Panc1 (cell line): ENCODE measurements at regions not wholly inside any gene's neighbourhood (a gene's known extent, or its start where the extent isn't known, plus 50 kb on each side); places are given as distances from the start of the nearest gene placed in this dataset.

Experiments
- ATAC-seq: fragments of 200-7000 bp; cut with Tn5 transposase; 2 replicates; pipeline ENCODE4 v1.9.1; 2020; ENCODE audit warnings: mild to moderate bottlenecking, moderate library complexity
- BruUV-seq: library from RNA; stranded (reverse); fragments of 400-500 nt; replicated peaks from 2 replicates; lab custom pipeline; 2021; lab: Mats Ljungman, UMichigan
- CTCF ChIA-PET: fragments of 300-600 bp; sonication (Branson Sonifier 250); formaldehyde crosslinking; loops from one replicate; lab custom pipeline; 2022; ENCODE audit warnings: antibody characterized with exemption; lab: Charles Lee
- POLR2A ChIA-PET: fragments of 300-600 bp; sonication (Branson Sonifier 250); formaldehyde crosslinking; loops from one replicate; lab custom pipeline; 2022; ENCODE audit warnings: antibody characterized with exemption; lab: Charles Lee
- DNase-seq: peaks from one replicate; pipeline ENCODE4 v3.0.0-alpha.2; 2010; ENCODE audit warnings: low read depth, low spot score
- H3K27ac ChIP-seq: 2 replicates; pipeline ENCODE4 v1.5.1; 2011; ENCODE audit warnings: mild to moderate bottlenecking, low read length, inconsistent platforms
- H3K27me3 ChIP-seq: fragments of 200-500 bp; sonication (Bioruptor generic); 2 replicates; pipeline ENCODE4 v1.6.0; 2014; ENCODE audit warnings: low read length, inconsistent platforms; ENCODE audit not compliant: control insufficient read depth, insufficient read depth
- H3K36me3 ChIP-seq: fragments of 200-500 bp; sonication (Bioruptor generic); 2 replicates; pipeline ENCODE4 v1.5.1; 2014; ENCODE audit warnings: inconsistent platforms, mild to moderate bottlenecking, low read length, moderate library complexity; ENCODE audit not compliant: control insufficient read depth, insufficient read depth
- H3K4me1 ChIP-seq: 2 replicates; pipeline ENCODE4 v1.5.1; 2011; ENCODE audit warnings: inconsistent platforms, mild to moderate bottlenecking, low read length, moderate library complexity; ENCODE audit not compliant: control insufficient read depth, insufficient read depth
- H3K4me3 ChIP-seq, 2 experiments: 2 replicates each; pipeline ENCODE4 v1.5.1; 2011 to 2012; ENCODE audit warnings: low read depth in 2 of 2, low read length in 2 of 2, mild to moderate bottlenecking in 2 of 2, inconsistent platforms in 1 of 2, moderate library complexity in 1 of 2
- H3K9me3 ChIP-seq: fragments of 200-500 bp; sonication (Bioruptor generic); 2 replicates; pipeline ENCODE4 v1.5.1; 2014; ENCODE audit warnings: low read depth, mild to moderate bottlenecking, inconsistent platforms, low read length, moderate library complexity; ENCODE audit not compliant: control insufficient read depth, insufficient read depth
- CTCF ChIP-seq: fragments of 450-650 bp; IDR thresholded peaks from 2 replicates; pipeline ENCODE4 v1.5.1; 2017; ENCODE audit warnings: mild to moderate bottlenecking
- POLR2AphosphoS5 ChIP-seq: IDR thresholded peaks from 2 replicates; pipeline ENCODE4 v1.6.1; 2012; ENCODE audit warnings: mild to moderate bottlenecking, low read depth, low read length, moderate library complexity
- REST ChIP-seq, 2 experiments: IDR thresholded peaks; 2 replicates each; pipeline ENCODE4 v1.6.1; 2011 to 2012; ENCODE audit warnings: low read depth in 2 of 2, control low read depth in 1 of 2, low read length in 1 of 2, mild to moderate bottlenecking in 1 of 2, moderate library complexity in 1 of 2; ENCODE audit not compliant: insufficient read depth in 1 of 2
- SIN3A ChIP-seq: IDR thresholded peaks from 2 replicates; pipeline ENCODE4 v1.6.1; 2012; ENCODE audit warnings: low read depth, mild to moderate bottlenecking, low read length, moderate library complexity, borderline replicate concordance; ENCODE audit not compliant: insufficient read depth
- TCF7L2 ChIP-seq: IDR thresholded peaks from 2 replicates; pipeline ENCODE4 v1.6.1; 2011; ENCODE audit warnings: mild to moderate bottlenecking, low read depth, low read length, inconsistent platforms
- in situ Hi-C: cut with HindIII; loops from 2 replicates; pipeline ENCODE4 v1.10.0; 2016; ENCODE audit warnings: low sequenced_read_pairs, low pct_unique_long_range_greater_than_20kb
- intact Hi-C: fragments of 100-400 bp; cut with micrococcal nuclease; formaldehyde crosslinking; loops from one replicate; pipeline ENCODE4 v1.10.0; 2022; ENCODE audit not compliant: unreplicated experiment

GRCh38 chr3:64918989-64919388 is 231.2 kb upstream of the ADAMTS9 start:
- no peak for ATAC-seq
- no peaks in the 10 kb centered on the region for H3K27me3 ChIP-seq
- ChIA-PET CTCF (no interaction called here), POLR2A (no interaction called here)
- TF ChIP-seq POLR2AphosphoS5: no peak
- TF ChIP-seq REST (IDR thresholded peaks at IDR 0.05; ENCODE audit: insufficient read depth in 1 of 2, low read depth in 2 of 2, low read length in 1 of 2): no peak
- TF ChIP-seq CTCF: no peak
- TF ChIP-seq TCF7L2: no peak
- TF ChIP-seq SIN3A: no peak
- H3K9me3 ChIP-seq: no peaks in the 10 kb centered on the region
- H3K4me1 ChIP-seq: no peaks in the 10 kb centered on the region
- intact Hi-C loops: no loop called here
- H3K4me3 ChIP-seq: no peak overlapping the region
- BruUV-seq: no TSS peak
- no peak overlapping the region for H3K27ac ChIP-seq
- DNase-seq: no peak
- H3K36me3 ChIP-seq: no peaks in the 10 kb centered on the region
- in situ Hi-C loops: no loop called here

GRCh38 chr3:64917914-64918453 is 230.2 kb upstream of the ADAMTS9 start:
- TF ChIP-seq SIN3A: no peak
- no peak for TF ChIP-seq REST (IDR thresholded peaks at IDR 0.05; ENCODE audit: insufficient read depth in 1 of 2, low read depth in 2 of 2, low read length in 1 of 2)
- TF ChIP-seq CTCF: no peak
- no peak for TF ChIP-seq TCF7L2
- no peak for TF ChIP-seq POLR2AphosphoS5
- in situ Hi-C loops (no loop called here), intact Hi-C loops (no loop called here)
- DNase-seq (no peak), ATAC-seq (no peak)
- Histone ChIP-seq H3K27me3 (no peaks in the 10 kb centered on the region), H3K9me3 (no peaks in the 10 kb centered on the region), H3K27ac (no peak overlapping the region), H3K4me3 (no peak overlapping the region), H3K4me1 (no peaks in the 10 kb centered on the region), H3K36me3 (no peaks in the 10 kb centered on the region)
- BruUV-seq: no TSS peak
- ChIA-PET CTCF (no interaction called here), POLR2A (no interaction called here)
